D721Med (cell line): ENCODE measurements at regions not wholly inside any gene's neighbourhood (a gene's known extent, or its start where the extent isn't known, plus 50 kb on each side); places are given as distances from the start of the nearest gene placed in this dataset.

Experiments used
- DNase-seq: peaks from one replicate; pipeline ENCODE4 v3.0.0; 2011; ENCODE audit warnings: low spot score; ENCODE audit not compliant: insufficient read length
- FAIRE-seq: peaks from 2 replicates; lab custom pipeline; 2011; peaks lifted over from hg19 to GRCh38; lab: Jason Lieb, UNC
- TF ChIP-seq, protein P1 (sequence below): IDR thresholded peaks from 2 replicates; pipeline ENCODE4 v1.5.1; 2012; ENCODE audit warnings: mild to moderate bottlenecking, control low read depth; ENCODE audit not compliant: insufficient read depth; ENCODE audit errors: missing control alignments

DNA sequence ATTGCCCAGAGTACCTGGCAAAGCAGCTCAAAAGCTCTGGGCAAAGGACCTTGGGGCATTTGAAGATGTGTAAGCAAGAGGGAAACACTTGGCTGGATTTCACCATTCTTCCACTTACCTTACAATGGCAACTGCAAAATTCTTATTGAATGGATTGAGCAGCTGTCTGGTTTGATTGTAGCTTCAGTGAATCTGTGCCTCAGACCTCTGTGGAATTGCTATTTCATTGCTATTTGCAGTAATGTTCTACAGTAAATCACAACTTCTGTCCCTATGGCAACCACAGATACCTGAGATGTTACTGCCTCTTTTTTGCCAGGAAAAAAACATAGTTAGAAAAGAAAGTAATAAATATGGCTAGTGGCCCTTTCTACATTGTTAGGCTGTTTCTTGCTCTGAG lies 519.5 kb downstream of the SUCLA2 start:
- FAIRE-seq (no peak), DNase-seq (no peak)
- TF ChIP-seq, protein P1, sequence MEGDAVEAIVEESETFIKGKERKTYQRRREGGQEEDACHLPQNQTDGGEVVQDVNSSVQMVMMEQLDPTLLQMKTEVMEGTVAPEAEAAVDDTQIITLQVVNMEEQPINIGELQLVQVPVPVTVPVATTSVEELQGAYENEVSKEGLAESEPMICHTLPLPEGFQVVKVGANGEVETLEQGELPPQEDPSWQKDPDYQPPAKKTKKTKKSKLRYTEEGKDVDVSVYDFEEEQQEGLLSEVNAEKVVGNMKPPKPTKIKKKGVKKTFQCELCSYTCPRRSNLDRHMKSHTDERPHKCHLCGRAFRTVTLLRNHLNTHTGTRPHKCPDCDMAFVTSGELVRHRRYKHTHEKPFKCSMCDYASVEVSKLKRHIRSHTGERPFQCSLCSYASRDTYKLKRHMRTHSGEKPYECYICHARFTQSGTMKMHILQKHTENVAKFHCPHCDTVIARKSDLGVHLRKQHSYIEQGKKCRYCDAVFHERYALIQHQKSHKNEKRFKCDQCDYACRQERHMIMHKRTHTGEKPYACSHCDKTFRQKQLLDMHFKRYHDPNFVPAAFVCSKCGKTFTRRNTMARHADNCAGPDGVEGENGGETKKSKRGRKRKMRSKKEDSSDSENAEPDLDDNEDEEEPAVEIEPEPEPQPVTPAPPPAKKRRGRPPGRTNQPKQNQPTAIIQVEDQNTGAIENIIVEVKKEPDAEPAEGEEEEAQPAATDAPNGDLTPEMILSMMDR, result no peak

GRCh38 chr13:47480951-47481350 lies 520.1 kb downstream of the SUCLA2 start:
- TF ChIP-seq, protein P1, result no peak
- no peak for FAIRE-seq
- DNase-seq, result no peak

GRCh38 chr13:47480121-47480520 lies 521.0 kb downstream of the SUCLA2 start:
- DNase-seq (no peak), FAIRE-seq (no peak)
- TF ChIP-seq, protein P1, result no peak

GRCh38 chr13:47478985-47479384 lies 522.1 kb downstream of the SUCLA2 start:
- FAIRE-seq, result no peak
- TF ChIP-seq, protein P1, result no peak

GRCh38 chr13:47475441-47475948 lies 525.6 kb downstream of the SUCLA2 start:
- TF ChIP-seq, protein P1, result no peak
- FAIRE-seq (no peak), DNase-seq (no peak)

More at GRCh38 chr13:47478985-47479384, 522.1 kb downstream of the SUCLA2 start:
- DNase-seq, result no peak

DNA sequence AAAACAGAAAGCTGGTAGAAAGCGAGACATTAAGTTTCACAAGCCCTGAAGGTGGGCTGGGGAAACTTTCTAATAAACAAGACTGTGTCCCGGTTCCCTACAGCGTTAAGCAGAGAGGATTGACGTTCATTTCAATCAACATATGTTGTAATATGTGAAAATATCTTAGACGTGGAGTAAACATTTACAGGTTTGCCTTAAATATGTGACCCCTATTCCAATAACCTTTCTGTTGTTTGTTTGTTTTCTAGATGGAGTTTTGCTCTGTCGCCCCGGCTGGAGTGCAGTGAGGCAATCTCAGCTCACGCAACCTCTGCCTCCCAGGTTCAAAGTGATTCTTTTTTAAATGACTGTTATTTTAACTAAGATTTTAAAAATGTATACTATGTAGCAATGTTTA lies 526.2 kb downstream of the SUCLA2 start:
- FAIRE-seq (no peak), DNase-seq (no peak)
- TF ChIP-seq, protein P1, result no peak

DNA sequence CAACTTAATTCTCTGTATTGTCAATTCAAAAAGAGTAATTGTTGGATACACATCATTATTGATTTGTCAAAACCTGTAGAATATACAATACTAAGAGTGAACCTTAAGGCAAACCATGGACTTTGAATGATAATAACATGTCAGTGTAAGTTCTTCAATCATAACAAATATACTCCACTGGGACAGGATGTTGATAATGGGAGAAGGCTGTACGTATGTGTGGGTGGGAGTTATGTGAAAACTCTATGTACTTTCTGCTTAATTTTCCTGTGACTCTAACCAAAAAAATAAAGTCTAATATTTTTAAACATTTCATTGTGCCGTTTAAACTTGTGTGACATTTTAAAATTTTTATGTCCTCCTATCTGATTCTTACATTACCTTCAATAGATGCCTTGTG lies 526.7 kb downstream of the SUCLA2 start:
- FAIRE-seq (no peak), DNase-seq (no peak)
- TF ChIP-seq, protein P1, result no peak
